A673 (cell line): ENCODE measurements at regions not wholly inside any gene's neighbourhood (a gene's known extent, or its start where the extent isn't known, plus 50 kb on each side); places are given as distances from the start of the nearest gene placed in this dataset.
"Not testable (repeated sequence)": the region's sequence is repeated elsewhere in the genome, so short reads cannot be mapped to it uniquely, and the experiment has no call there.

ENCODE experiments used
- BruUV-seq: library from RNA; stranded (reverse); fragments of 400-500 nt; replicated peaks from 2 replicates; lab custom pipeline; 2021; lab: Mats Ljungman, UMichigan
- CTCF ChIA-PET: fragments of 300-600 bp; sonication (Branson Sonifier 250); formaldehyde crosslinking; loops from one replicate; lab custom pipeline; 2022; ENCODE audit warnings: antibody characterized with exemption; lab: Charles Lee
- POLR2A ChIA-PET: fragments of 300-600 bp; sonication (Branson Sonifier 250); formaldehyde crosslinking; loops from one replicate; lab custom pipeline; 2022; ENCODE audit warnings: antibody characterized with exemption; ENCODE audit not compliant: low non-redundant PET; lab: Charles Lee
- DNase-seq: peaks from one replicate; pipeline ENCODE4 v3.0.0-alpha.2; 2015; ENCODE audit warnings: low spot score
- H3K27ac ChIP-seq: fragments of 200-600 bp; sonication (generic); 2 replicates; pipeline ENCODE4 v1.5.1; 2016; ENCODE audit warnings: mixed run types, low read depth, mild to moderate bottlenecking, mixed read lengths, antibody characterized with exemption, low read length; ENCODE audit not compliant: poor library complexity, severe bottlenecking
- H3K27me3 ChIP-seq: fragments of 200-600 bp; sonication (generic); replicated peaks from 2 replicates; pipeline ENCODE4 v1.6.1; 2017; ENCODE audit warnings: mixed run types, low read depth, mild to moderate bottlenecking, mixed read lengths, antibody characterized with exemption, low read length; ENCODE audit not compliant: insufficient read depth, poor library complexity
- H3K36me3 ChIP-seq: fragments of 200-600 bp; sonication (generic); 2 replicates; pipeline ENCODE4 v1.6.1; 2016; ENCODE audit warnings: mixed run types, mild to moderate bottlenecking, mixed read lengths, antibody characterized with exemption, low read length; ENCODE audit not compliant: insufficient read depth, poor library complexity, severe bottlenecking
- H3K4me1 ChIP-seq: fragments of 200-600 bp; sonication (generic); 2 replicates; pipeline ENCODE4 v1.6.1; 2017; ENCODE audit warnings: mixed run types, mild to moderate bottlenecking, mixed read lengths, antibody characterized with exemption, low read length; ENCODE audit not compliant: insufficient read depth, poor library complexity, severe bottlenecking
- H3K4me3 ChIP-seq: fragments of 200-600 bp; sonication (generic); 2 replicates; pipeline ENCODE4 v1.5.1; 2016; ENCODE audit warnings: low read depth, mixed run types, mild to moderate bottlenecking, mixed read lengths, low read length; ENCODE audit not compliant: poor library complexity, severe bottlenecking
- H3K9me3 ChIP-seq: fragments of 200-600 bp; sonication (generic); 2 replicates; pipeline ENCODE4 v1.6.1; 2016; ENCODE audit warnings: mixed run types, low read depth, mild to moderate bottlenecking, mixed read lengths, antibody characterized with exemption, low read length; ENCODE audit not compliant: poor library complexity, severe bottlenecking
- CTCF ChIP-seq: fragments of 300-800, 200-600 bp; sonication (generic); conservative IDR thresholded peaks from 2 replicates; pipeline ENCODE4 v1.5.1; 2017; ENCODE audit warnings: low read depth, mild to moderate bottlenecking, antibody characterized with exemption, low read length, moderate library complexity, mixed read lengths
- EZH2 ChIP-seq: fragments of 200-600 bp; sonication (generic); IDR thresholded peaks from 2 replicates; pipeline ENCODE4 v1.6.1; 2017; ENCODE audit warnings: borderline replicate concordance, low read depth, mild to moderate bottlenecking, mixed read lengths, antibody characterized with exemption, low read length; ENCODE audit not compliant: poor library complexity, severe bottlenecking
- intact Hi-C: fragments of 100-400 bp; cut with micrococcal nuclease; formaldehyde crosslinking; loops from one replicate; pipeline ENCODE4 v1.10.0; 2022; ENCODE audit not compliant: unreplicated experiment

GRCh38 chr7:109616551-109617069, 1046.9 kb downstream of the DNAJB9 start:
- Histone ChIP-seq H3K4me1 (no peaks in the 10 kb centered on the region), H3K27me3 (no peaks in the 10 kb centered on the region), H3K36me3 (no peaks in the 10 kb centered on the region), H3K4me3 (no peak overlapping the region), H3K27ac (no peak overlapping the region), H3K9me3 (no peaks in the 10 kb centered on the region)
- no TSS peak for BruUV-seq
- intact Hi-C loops: no loop called here
- POLR2A ChIA-PET: no interaction called here
- no peak for TF ChIP-seq CTCF
- no peak for TF ChIP-seq EZH2
- no peak for DNase-seq
- CTCF ChIA-PET: no interaction called here

GRCh38 chr7:109622320-109622719, 1052.6 kb downstream of the DNAJB9 start:
- no peaks in the 10 kb centered on the region for H3K9me3 ChIP-seq
- H3K27ac ChIP-seq: no peak overlapping the region
- no peak overlapping the region for H3K4me3 ChIP-seq
- H3K4me1 ChIP-seq: no peaks in the 10 kb centered on the region
- TF ChIP-seq EZH2 (no peak), CTCF (no peak)
- no peak for DNase-seq
- H3K27me3 ChIP-seq: no peaks in the 10 kb centered on the region
- ChIA-PET POLR2A (no interaction called here), CTCF (no interaction called here)
- BruUV-seq: no TSS peak
- H3K36me3 ChIP-seq: no peaks in the 10 kb centered on the region
- intact Hi-C loops: no loop called here

- POLR2A ChIA-PET, H3K9me3 ChIP-seq, H3K27me3 ChIP-seq, BruUV-seq, H3K36me3 ChIP-seq, CTCF ChIA-PET, H3K4me1 ChIP-seq, H3K4me3 ChIP-seq, intact Hi-C loops, DNase-seq, H3K27ac ChIP-seq: not testable (repeated sequence)
Observed at GRCh38 chr7:109632890-109633289, 1063.2 kb downstream of the DNAJB9 start.

DNA sequence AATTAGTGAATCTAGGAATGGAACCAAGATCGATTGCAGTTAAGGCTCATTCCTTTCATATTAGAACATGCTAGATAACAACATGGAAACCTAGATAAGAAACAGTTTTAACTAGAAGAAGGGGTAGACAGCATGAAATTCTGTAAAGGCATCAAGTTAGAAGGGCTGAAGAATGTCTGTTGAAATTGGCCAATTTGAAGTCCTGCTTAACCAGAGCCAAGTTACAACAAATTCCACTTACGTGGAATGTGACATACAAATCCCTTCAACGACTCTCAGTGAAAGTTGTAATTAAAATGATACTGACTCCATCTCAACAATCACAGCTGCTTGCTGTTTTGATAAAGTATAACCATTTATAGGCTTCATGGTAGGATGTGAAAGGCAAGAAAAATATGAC, 1065.7 kb downstream of the DNAJB9 start:
- Histone ChIP-seq H3K4me1 (no peaks in the 10 kb centered on the region), H3K9me3 (no peaks in the 10 kb centered on the region), H3K4me3 (no peak overlapping the region), H3K36me3 (no peaks in the 10 kb centered on the region), H3K27ac (no peak overlapping the region), H3K27me3 (no peaks in the 10 kb centered on the region)
- no TSS peak for BruUV-seq
- ChIA-PET POLR2A (no interaction called here), CTCF (no interaction called here)
- DNase-seq: no peak
- TF ChIP-seq CTCF (no peak), EZH2 (no peak)
- intact Hi-C loops: no loop called here
